GM23248 (cell line): ENCODE measurements at regions not wholly inside any gene's neighbourhood (a gene's known extent, or its start where the extent isn't known, plus 50 kb on each side); places are given as distances from the start of the nearest gene placed in this dataset.

Experiments used
- DNase-seq: peaks from one replicate; pipeline ENCODE4 v3.0.0-alpha.2; 2015
- H2AFZ ChIP-seq: fragments of 200-600 bp; sonication (generic); 2 replicates; pipeline ENCODE4 v1.6.1; 2016; ENCODE audit warnings: antibody characterized with exemption
- H3F3A ChIP-seq: fragments of 200-600 bp; sonication (generic); 2 replicates; pipeline ENCODE4 v1.6.1; 2016; ENCODE audit warnings: mild to moderate bottlenecking, antibody characterized with exemption, mixed run types; ENCODE audit not compliant: insufficient read depth
- H3K27ac ChIP-seq: fragments of 200-600 bp; sonication (generic); 2 replicates; pipeline ENCODE4 v1.5.1; 2016; ENCODE audit warnings: mild to moderate bottlenecking
- H3K27me3 ChIP-seq: fragments of 200-600 bp; sonication (generic); replicated peaks from 2 replicates; pipeline ENCODE4 v1.6.1; 2016; ENCODE audit warnings: mild to moderate bottlenecking; ENCODE audit not compliant: insufficient read depth
- H3K36me3 ChIP-seq: fragments of 200-600 bp; sonication (generic); 2 replicates; pipeline ENCODE4 v1.6.1; 2016; ENCODE audit warnings: low read depth, mild to moderate bottlenecking
- H3K4me1 ChIP-seq: fragments of 200-600 bp; sonication (generic); 2 replicates; pipeline ENCODE4 v1.6.1; 2016; ENCODE audit warnings: mild to moderate bottlenecking; ENCODE audit not compliant: insufficient read depth
- H3K4me2 ChIP-seq: fragments of 200-600 bp; sonication (generic); one replicate; pipeline ENCODE4 v1.6.1; 2016; ENCODE audit warnings: mild to moderate bottlenecking; ENCODE audit not compliant: unreplicated experiment
- H3K4me3 ChIP-seq: fragments of 200-600 bp; sonication (generic); 2 replicates; pipeline ENCODE4 v1.5.1; 2016; ENCODE audit warnings: mild to moderate bottlenecking
- H3K79me2 ChIP-seq: fragments of 200-600 bp; sonication (generic); 2 replicates; pipeline ENCODE4 v1.6.1; 2016; ENCODE audit warnings: mild to moderate bottlenecking; ENCODE audit not compliant: insufficient read depth
- H3K9ac ChIP-seq: fragments of 200-600 bp; sonication (generic); 2 replicates; pipeline ENCODE4 v1.6.1; 2016; ENCODE audit warnings: mild to moderate bottlenecking
- H3K9me2 ChIP-seq: fragments of 200-600 bp; sonication (generic); 2 replicates; pipeline ENCODE4 v1.6.1; 2016; ENCODE audit warnings: mixed run types, mild to moderate bottlenecking, moderate library complexity; ENCODE audit not compliant: insufficient read depth
- H3K9me3 ChIP-seq: fragments of 200-600 bp; sonication (generic); one replicate; pipeline ENCODE4 v1.6.1; 2017; ENCODE audit warnings: low read depth
- H4K20me1 ChIP-seq: fragments of 200-600 bp; sonication (generic); 2 replicates; pipeline ENCODE4 v1.6.0; 2016; ENCODE audit not compliant: insufficient read depth
- EZH2 ChIP-seq: fragments of 200-600 bp; sonication (generic); IDR thresholded peaks from 2 replicates; pipeline ENCODE4 v1.6.1; 2018; ENCODE audit warnings: antibody characterized with exemption, mild to moderate bottlenecking; ENCODE audit not compliant: insufficient read depth, poor library complexity, severe bottlenecking
- EZH2phosphoT487 ChIP-seq: fragments of 200-600 bp; sonication (generic); IDR thresholded peaks from 2 replicates; pipeline ENCODE4 v1.6.1; 2018; ENCODE audit warnings: antibody characterized with exemption, moderate library complexity, mild to moderate bottlenecking, low read depth; ENCODE audit not compliant: insufficient read depth
- WGBS, 2 experiments: methylation state at CpG; one replicate each; pipeline ENCODE4 v1.1.6; 2015 to 2017; ENCODE audit warnings: low lambda C conversion rate in 2 of 2, low coverage in 1 of 2; ENCODE audit errors: missing lambda C conversion rate in 2 of 2; 5-methylcytosine and 5-hydroxymethylcytosine counted together
- in situ Hi-C: fragments of 300-500 bp; cut with MboI; formaldehyde crosslinking; loops from 2 replicates; pipeline ENCODE4 v1.15.0; 2020

GRCh38 chr17:77537566-77537965 is 396.8 kb downstream of the SEC14L1 start:
- no peak for TF ChIP-seq EZH2phosphoT487
- TF ChIP-seq EZH2, result no peak
- in situ Hi-C loops, result no loop called here
- H3K9me3 ChIP-seq, result no peaks in the 10 kb centered on the region
- H3K27ac ChIP-seq, result no peak overlapping the region
- H2AFZ ChIP-seq, result no peak overlapping the region
- H3K9me2 ChIP-seq, result no peaks in the 10 kb centered on the region
- DNase-seq, result no peak
- H3K36me3 ChIP-seq, result no peaks in the 10 kb centered on the region
- no peak overlapping the region for H3K9ac ChIP-seq
- no peaks in the 10 kb centered on the region for H3F3A ChIP-seq
- H3K4me3 ChIP-seq, result no peak overlapping the region
- WGBS, 2 experiments, result 81 to 86% methylated on average over 6 to 7 of the region's 7 CpGs
- no peaks in the 10 kb centered on the region for H3K4me1 ChIP-seq
- H3K27me3 ChIP-seq, result peaks cover 40% of the 10 kb centered on the region
- no peak overlapping the region for H3K4me2 ChIP-seq
- no peaks in the 10 kb centered on the region for H3K79me2 ChIP-seq
- no peaks in the 10 kb centered on the region for H4K20me1 ChIP-seq

- Histone ChIP-seq H3K27me3 (peaks cover 48% of the 10 kb centered on the region), H3K9me3 (no peaks in the 10 kb centered on the region), H3K4me2 (no peak overlapping the region), H3K4me1 (no peaks in the 10 kb centered on the region), H3K79me2 (no peaks in the 10 kb centered on the region), H4K20me1 (no peaks in the 10 kb centered on the region), H3K27ac (no peak overlapping the region), H3K9me2 (no peaks in the 10 kb centered on the region), H3K36me3 (no peaks in the 10 kb centered on the region), H3K4me3 (no peak overlapping the region), H3F3A (no peaks in the 10 kb centered on the region), H3K9ac (no peak overlapping the region), H2AFZ (no peak overlapping the region)
- in situ Hi-C loops, result loop anchor here (10.0 kb wide), 1 partner anchor 474 kb away; no protein-coding TSS in a partner anchor
- no peak for DNase-seq
- WGBS, 2 experiments, result 49 to 51% methylated on average over 11 of the region's 11 CpGs
- TF ChIP-seq EZH2phosphoT487 (no peak), EZH2 (no peak)
These were observed 399.8 kb downstream of the SEC14L1 start for GRCh38 chr17:77540531-77540930.

- Histone ChIP-seq H3K27ac (no peak overlapping the region), H3K4me1 (no peaks in the 10 kb centered on the region), H2AFZ (no peak overlapping the region), H4K20me1 (no peaks in the 10 kb centered on the region), H3K9ac (no peak overlapping the region), H3K27me3 (peaks cover 52% of the 10 kb centered on the region), H3K79me2 (no peaks in the 10 kb centered on the region), H3K4me3 (no peak overlapping the region), H3K9me3 (no peaks in the 10 kb centered on the region), H3K36me3 (no peaks in the 10 kb centered on the region), H3K4me2 (no peak overlapping the region), H3F3A (no peaks in the 10 kb centered on the region), H3K9me2 (no peaks in the 10 kb centered on the region)
- WGBS, 2 experiments, result 57 to 63% methylated on average over 14 to 15 of the region's 15 CpGs
- in situ Hi-C loops, result loop anchor here (10.0 kb wide), 1 partner anchor 474 kb away; no protein-coding TSS in a partner anchor
- DNase-seq, result no peak
- TF ChIP-seq EZH2phosphoT487 (no peak), EZH2 (no peak)
These were observed 400.2 kb downstream of the SEC14L1 start for GRCh38 chr17:77540975-77541374.

- no peaks in the 10 kb centered on the region for H3F3A ChIP-seq
- no peak overlapping the region for H3K27ac ChIP-seq
- WGBS, 2 experiments, result 3 to 12% methylated on average over 1 of the region's 1 CpG
- no peaks in the 10 kb centered on the region for H3K9me2 ChIP-seq
- TF ChIP-seq EZH2phosphoT487, result no peak
- TF ChIP-seq EZH2, result no peak
- no peak overlapping the region for H3K4me2 ChIP-seq
- H2AFZ ChIP-seq, result no peak overlapping the region
- no peak overlapping the region for H3K4me3 ChIP-seq
- peaks cover 44% of the 10 kb centered on the region for H3K27me3 ChIP-seq
- in situ Hi-C loops, result loop anchor here (10.0 kb wide), 1 partner anchor 473 kb away; no protein-coding TSS in a partner anchor
- H4K20me1 ChIP-seq, result no peaks in the 10 kb centered on the region
- no peaks in the 10 kb centered on the region for H3K36me3 ChIP-seq
- no peak overlapping the region for H3K9ac ChIP-seq
- no peaks in the 10 kb centered on the region for H3K79me2 ChIP-seq
- no peak for DNase-seq
- H3K9me3 ChIP-seq, result no peaks in the 10 kb centered on the region
- H3K4me1 ChIP-seq, result no peaks in the 10 kb centered on the region
These were observed 401.2 kb downstream of the SEC14L1 start for GRCh38 chr17:77542011-77542410.
